ENCODE measurements at regions not wholly inside any gene's neighbourhood (a gene's known extent, or its start where the extent isn't known, plus 50 kb on each side); places are given as distances from the start of the nearest gene placed in this dataset.

DNA sequence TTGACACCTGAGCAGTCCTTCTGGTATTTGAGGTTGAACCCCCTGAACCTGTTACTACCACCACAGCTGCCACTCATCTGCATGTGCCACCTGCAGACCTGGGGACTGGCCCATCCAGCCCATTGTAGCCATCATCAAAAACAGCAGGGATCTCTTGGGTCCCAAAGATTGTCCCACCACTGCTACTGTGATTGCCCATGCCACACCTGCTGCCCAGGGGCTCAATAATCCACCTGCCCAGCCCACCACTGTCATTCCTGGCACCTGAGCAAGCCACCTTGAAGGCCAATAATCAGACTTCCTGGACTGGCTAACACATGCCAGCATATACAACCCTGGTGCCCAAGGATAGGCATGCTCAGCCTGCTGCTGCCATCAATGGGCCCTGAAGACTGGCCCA, 327.6 kb downstream of the CYRIA start:
- TF ChIP-seq ISL1 (CRISPR knock-in tag; IDR thresholded peaks at IDR 0.05) (no peak), GLIS3 (CRISPR knock-in tag; IDR thresholded peaks at IDR 0.05) (no peak), TOX (CRISPR knock-in tag; IDR thresholded peaks at IDR 0.05; ENCODE audit: borderline replicate concordance) (no peak), RARB (CRISPR knock-in tag; IDR thresholded peaks at IDR 0.05) (no peak), ZNF8 (CRISPR knock-in tag; IDR thresholded peaks at IDR 0.05) (no peak), ARNTL (CRISPR knock-in tag; IDR thresholded peaks at IDR 0.05; ENCODE audit: borderline replicate concordance, low read depth) (no peak), PATZ1 (CRISPR knock-in tag; IDR thresholded peaks at IDR 0.05; ENCODE audit: borderline replicate concordance) (no peak), ZNF565 (CRISPR knock-in tag; conservative IDR thresholded peaks at IDR 0.05; ENCODE audit: low read depth) (no peak), ZFP3 (CRISPR knock-in tag; IDR thresholded peaks at IDR 0.05) (no peak), ZFP30 (CRISPR knock-in tag; IDR thresholded peaks at IDR 0.05) (no peak), ZNF70 (CRISPR knock-in tag; IDR thresholded peaks at IDR 0.05) (no peak)
